Thyroid gland (tissue), 4 donors: ENCODE measurements at regions not wholly inside any gene's neighbourhood (a gene's known extent, or its start where the extent isn't known, plus 50 kb on each side); places are given as distances from the start of the nearest gene placed in this dataset.

Source experiments
- DNase-seq, 2 donors: peaks; one replicate each; pipeline ENCODE4 v3.0.0-alpha.2; 2019
- H3K27ac ChIP-seq, 3 donors: fragments of 200-600 bp; sonication (generic); 1 replicate in 2 of 3; 2 replicates in 1 of 3; pipeline ENCODE4 v1.5.1; 2016 to 2019; ENCODE audit warnings: mild to moderate bottlenecking in 1 of 3, moderate library complexity in 1 of 3
- H3K27me3 ChIP-seq: fragments of 200-600 bp; sonication (generic); one replicate; pipeline ENCODE4 v1.5.1; 2019
- H3K36me3 ChIP-seq, 2 donors: fragments of 200-600 bp; sonication (generic); one replicate each; pipeline ENCODE4 v1.5.1; 2016 to 2019
- H3K4me1 ChIP-seq, 2 donors: fragments of 200-600 bp; sonication (generic); one replicate each; pipeline ENCODE4 v1.5.1; 2017 to 2019
- H3K4me3 ChIP-seq, 3 donors: fragments of 200-600 bp; sonication (generic); replicated peaks in 1 of 3; 1 replicate in 2 of 3; 2 replicates in 1 of 3; pipeline ENCODE4 v1.5.1; 2016; ENCODE audit warnings: mild to moderate bottlenecking in 1 of 3
- H3K9me3 ChIP-seq: fragments of 200-600 bp; sonication (generic); one replicate; pipeline ENCODE4 v1.5.1; 2017
- POLR2A ChIP-seq, 2 donors: fragments of 450-650 bp; IDR thresholded peaks; one replicate each; pipeline ENCODE4 v1.6.1; 2017; ENCODE audit warnings: antibody characterized with exemption in 2 of 2, mild to moderate bottlenecking in 2 of 2, moderate library complexity in 1 of 2
- WGBS, 2 donors: methylation state at CpG; one replicate each; pipeline ENCODE4 v1.1.5; 2017; 5-methylcytosine and 5-hydroxymethylcytosine counted together
- intact Hi-C: fragments of 100-400 bp; cut with DNase I; formaldehyde crosslinking; loops from one replicate; pipeline ENCODE4 v1.15.1; 2023
- TF ChIP-seq, protein P1 (sequence below), 6 experiments: fragments of 200-600 bp in 3 of 6; fragments of 450-650 bp in 3 of 6; sonication (generic) in 3 of 6; IDR thresholded peaks; one replicate each; pipeline ENCODE4 v1.5.1; 2016 to 2019; ENCODE audit warnings: antibody characterized with exemption in 6 of 6, mild to moderate bottlenecking in 2 of 6, inconsistent platforms in 1 of 6, moderate library complexity in 1 of 6

GRCh38 chr6:100161782-100162365 lies 167.9 kb upstream of the MCHR2 start:
- 82 to 85% methylated on average over 2 of the region's 2 CpGs for WGBS, 2 donors
- DNase-seq, result no peak
- no peak overlapping the region for H3K27ac ChIP-seq
- H3K4me3 ChIP-seq, result no peak overlapping the region
- H3K27me3 ChIP-seq, result peaks cover 6% of the 10 kb centered on the region
- H3K4me1 ChIP-seq, result no peaks in the 10 kb centered on the region
- intact Hi-C loops, result no loop called here
- no peaks in the 10 kb centered on the region for H3K9me3 ChIP-seq
- TF ChIP-seq POLR2A (IDR thresholded peaks at IDR 0.05), result no peak
- H3K36me3 ChIP-seq, result no peaks in the 10 kb centered on the region

- peaks cover 6% of the 10 kb centered on the region for H3K27me3 ChIP-seq
- no peak overlapping the region for H3K27ac ChIP-seq
- TF ChIP-seq, protein P1, sequence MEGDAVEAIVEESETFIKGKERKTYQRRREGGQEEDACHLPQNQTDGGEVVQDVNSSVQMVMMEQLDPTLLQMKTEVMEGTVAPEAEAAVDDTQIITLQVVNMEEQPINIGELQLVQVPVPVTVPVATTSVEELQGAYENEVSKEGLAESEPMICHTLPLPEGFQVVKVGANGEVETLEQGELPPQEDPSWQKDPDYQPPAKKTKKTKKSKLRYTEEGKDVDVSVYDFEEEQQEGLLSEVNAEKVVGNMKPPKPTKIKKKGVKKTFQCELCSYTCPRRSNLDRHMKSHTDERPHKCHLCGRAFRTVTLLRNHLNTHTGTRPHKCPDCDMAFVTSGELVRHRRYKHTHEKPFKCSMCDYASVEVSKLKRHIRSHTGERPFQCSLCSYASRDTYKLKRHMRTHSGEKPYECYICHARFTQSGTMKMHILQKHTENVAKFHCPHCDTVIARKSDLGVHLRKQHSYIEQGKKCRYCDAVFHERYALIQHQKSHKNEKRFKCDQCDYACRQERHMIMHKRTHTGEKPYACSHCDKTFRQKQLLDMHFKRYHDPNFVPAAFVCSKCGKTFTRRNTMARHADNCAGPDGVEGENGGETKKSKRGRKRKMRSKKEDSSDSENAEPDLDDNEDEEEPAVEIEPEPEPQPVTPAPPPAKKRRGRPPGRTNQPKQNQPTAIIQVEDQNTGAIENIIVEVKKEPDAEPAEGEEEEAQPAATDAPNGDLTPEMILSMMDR (IDR thresholded peaks at IDR 0.05), result no peak
- TF ChIP-seq POLR2A (IDR thresholded peaks at IDR 0.05), result no peak
- no peaks in the 10 kb centered on the region for H3K36me3 ChIP-seq
- WGBS, 2 donors, result 52 to 54% methylated on average over 3 of the region's 3 CpGs
- no peak overlapping the region for H3K4me3 ChIP-seq
- intact Hi-C loops, result no loop called here
- H3K9me3 ChIP-seq, result no peaks in the 10 kb centered on the region
- DNase-seq, result no peak
- H3K4me1 ChIP-seq, result no peaks in the 10 kb centered on the region
These were observed 166.9 kb upstream of the MCHR2 start for GRCh38 chr6:100160930-100161329.

- Histone ChIP-seq H3K9me3 (no peaks in the 10 kb centered on the region), H3K4me3 (no peak overlapping the region), H3K27me3 (no peaks in the 10 kb centered on the region), H3K27ac (no peak overlapping the region), H3K4me1 (no peaks in the 10 kb centered on the region), H3K36me3 (no peaks in the 10 kb centered on the region)
- intact Hi-C loops, result no loop called here
- no peak for DNase-seq
- WGBS, 2 donors, result 80 to 86% methylated on average over 2 of the region's 2 CpGs
- TF ChIP-seq, protein P1 (IDR thresholded peaks at IDR 0.05), result no peak
- TF ChIP-seq POLR2A (IDR thresholded peaks at IDR 0.05), result no peak
These were observed 161.1 kb upstream of the MCHR2 start for GRCh38 chr6:100155141-100155540.

DNA sequence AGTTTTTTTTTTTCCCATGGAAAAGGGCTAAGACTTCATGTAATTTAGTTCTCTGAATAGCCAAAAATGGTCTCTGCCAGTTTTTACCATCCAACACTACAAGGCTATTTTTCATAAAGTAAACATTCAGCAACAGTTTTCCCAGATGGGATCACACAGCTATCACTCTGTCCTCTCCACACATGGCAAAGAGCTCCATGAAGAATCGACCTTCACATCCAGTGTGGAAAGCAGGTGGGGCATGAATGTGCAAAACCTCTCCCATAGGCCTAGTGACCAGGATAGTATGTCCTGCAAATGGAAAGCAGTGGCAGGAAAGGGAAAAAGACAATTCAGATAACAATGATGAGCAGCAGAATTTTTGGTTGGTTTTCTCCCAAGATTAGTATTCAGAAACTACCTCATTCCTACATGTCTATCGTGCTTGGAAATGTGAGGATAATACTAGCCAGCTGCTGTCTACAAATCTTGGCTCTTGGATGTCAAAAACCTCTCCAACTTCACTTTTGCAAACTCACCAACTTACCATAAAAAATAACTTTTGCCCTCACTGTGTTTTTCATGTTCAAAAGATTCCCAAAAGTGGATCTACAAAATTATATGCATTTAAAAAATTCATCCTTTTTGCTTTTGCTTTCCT lies 159.7 kb upstream of the MCHR2 start:
- TF ChIP-seq POLR2A (IDR thresholded peaks at IDR 0.05), result no peak
- TF ChIP-seq, protein P1 (IDR thresholded peaks at IDR 0.05), result no peak
- DNase-seq, result no peak
- Histone ChIP-seq H3K27me3 (no peaks in the 10 kb centered on the region), H3K9me3 (no peaks in the 10 kb centered on the region), H3K4me1 (no peaks in the 10 kb centered on the region), H3K4me3 (no peak overlapping the region), H3K27ac (no peak overlapping the region), H3K36me3 (no peaks in the 10 kb centered on the region)
- 71 to 76% methylated on average over 2 of the region's 2 CpGs for WGBS, 2 donors
- intact Hi-C loops, result no loop called here

- no peaks in the 10 kb centered on the region for H3K4me1 ChIP-seq
- TF ChIP-seq POLR2A (IDR thresholded peaks at IDR 0.05), result no peak
- TF ChIP-seq, protein P1 (IDR thresholded peaks at IDR 0.05), result no peak
- no peaks in the 10 kb centered on the region for H3K9me3 ChIP-seq
- H3K27me3 ChIP-seq, result no peaks in the 10 kb centered on the region
- H3K4me3 ChIP-seq, result no peak overlapping the region
- intact Hi-C loops, result no loop called here
- DNase-seq, result no peak
- H3K27ac ChIP-seq, result no peak overlapping the region
- no peaks in the 10 kb centered on the region for H3K36me3 ChIP-seq
- 73 to 78% methylated on average over 1 of the region's 1 CpG for WGBS, 2 donors
These were observed 158.2 kb upstream of the MCHR2 start for GRCh38 chr6:100152201-100152600.
